ENCODE measurements at regions not wholly inside any gene's neighbourhood (a gene's known extent, or its start where the extent isn't known, plus 50 kb on each side); places are given as distances from the start of the nearest gene placed in this dataset.

GRCh38 chr20:7458459-7458858 is 481.8 kb downstream of the HAO1 start:
- no peaks in the 10 kb centered on the region for H3K36me3 ChIP-seq (replicated peaks in 1 of 2; ENCODE audit: control insufficient read depth in 1 of 2, insufficient read depth in 2 of 2, low read length in 2 of 2)
- no peaks in the 10 kb centered on the region for H4K20me1 ChIP-seq (ENCODE audit: insufficient read depth, low read length)
- DNase-seq (ENCODE audit: low spot score) = no peak
- ChIA-PET POLR2A (no interaction called here), CTCF (ENCODE audit: low intra/inter-chr PET ratio, low total read pairs) (no interaction called here)
- no peak for FAIRE-seq
- H3K4me2 ChIP-seq (ENCODE audit: low read depth, low read length) = no peak overlapping the region
- no peak overlapping the region for H2AFZ ChIP-seq (ENCODE audit: low read length)
- 8% methylated on average over 3 of the region's 3 CpGs for WGBS (ENCODE audit: low lambda C conversion rate)
- no peaks in the 10 kb centered on the region for H3K9me3 ChIP-seq (ENCODE audit: low read length)
- BruUV-seq (replicated peaks) = no TSS peak
- no peak overlapping the region for H3K4me3 ChIP-seq (replicated peaks in 1 of 3; ENCODE audit: insufficient read depth in 1 of 3, low read depth in 2 of 3, low read length in 3 of 3)
- ATAC-seq = no peak
- in situ Hi-C loops (cut with HindIII; ENCODE audit: extremely low pct_ligation_motif_present, low pct_unique_long_range_greater_than_20kb) = no loop called here
- TF ChIP-seq MAFK (conservative IDR thresholded peaks at IDR 0.05 in 1 of 2, IDR thresholded peaks at IDR 0.05 in 1 of 2; ENCODE audit: low read length in 2 of 2) = peak; percentile 95 to 98
- TF ChIP-seq PPARG (CRISPR knock-in tag; conservative IDR thresholded peaks at IDR 0.05) = no peak
- peak; percentile 96 for TF ChIP-seq MAFF (IDR thresholded peaks at IDR 0.05; ENCODE audit: low read depth, low read length)
- TF ChIP-seq TFDP1 (CRISPR knock-in tag; IDR thresholded peaks at IDR 0.05; ENCODE audit: borderline replicate concordance) = no peak
- TF ChIP-seq BHLHE40 (IDR thresholded peaks at IDR 0.05; ENCODE audit: low read length) = no peak
- no peaks in the 10 kb centered on the region for H3K4me1 ChIP-seq (ENCODE audit: insufficient read depth, low read length)
- H3K79me2 ChIP-seq (ENCODE audit: insufficient read depth, low read length) = no peaks in the 10 kb centered on the region
- H3K9ac ChIP-seq (ENCODE audit: insufficient read depth, low read depth, low read length) = no peak overlapping the region
- H3K27me3 ChIP-seq (ENCODE audit: control insufficient read depth in 1 of 2, insufficient read depth in 2 of 2, low read length in 2 of 2) = no peaks in the 10 kb centered on the region
- no peak overlapping the region for H3K27ac ChIP-seq (ENCODE audit: extremely low read length, insufficient read depth, low read length)
- intact Hi-C loops (cut with micrococcal nuclease; ENCODE audit: unreplicated experiment) = no loop called here

GRCh38 chr20:7459083-7459482 is 481.2 kb downstream of the HAO1 start:
- in situ Hi-C loops (cut with HindIII; ENCODE audit: extremely low pct_ligation_motif_present, low pct_unique_long_range_greater_than_20kb) (no loop called here), intact Hi-C loops (cut with micrococcal nuclease; ENCODE audit: unreplicated experiment) (no loop called here)
- Histone ChIP-seq H3K4me1 (ENCODE audit: insufficient read depth, low read length) (no peaks in the 10 kb centered on the region), H3K36me3 (replicated peaks in 1 of 2; ENCODE audit: control insufficient read depth in 1 of 2, insufficient read depth in 2 of 2, low read length in 2 of 2) (no peaks in the 10 kb centered on the region), H3K4me2 (ENCODE audit: low read depth, low read length) (no peak overlapping the region), H3K27ac (ENCODE audit: extremely low read length, insufficient read depth, low read length) (no peak overlapping the region), H4K20me1 (ENCODE audit: insufficient read depth, low read length) (no peaks in the 10 kb centered on the region), H3K9me3 (ENCODE audit: low read length) (no peaks in the 10 kb centered on the region), H3K4me3 (replicated peaks in 1 of 3; ENCODE audit: insufficient read depth in 1 of 3, low read depth in 2 of 3, low read length in 3 of 3) (no peak overlapping the region), H2AFZ (ENCODE audit: low read length) (no peak overlapping the region), H3K9ac (ENCODE audit: insufficient read depth, low read depth, low read length) (no peak overlapping the region), H3K27me3 (ENCODE audit: control insufficient read depth in 1 of 2, insufficient read depth in 2 of 2, low read length in 2 of 2) (no peaks in the 10 kb centered on the region), H3K79me2 (ENCODE audit: insufficient read depth, low read length) (no peaks in the 10 kb centered on the region)
- ChIA-PET POLR2A (no interaction called here), CTCF (ENCODE audit: low intra/inter-chr PET ratio, low total read pairs) (no interaction called here)
- DNase-seq (ENCODE audit: low spot score) (no peak), ATAC-seq (no peak), FAIRE-seq (no peak)
- no peak for TF ChIP-seq NFIB (CRISPR knock-in tag; IDR thresholded peaks at IDR 0.05; ENCODE audit: borderline replicate concordance)
- TF ChIP-seq PRDM4 (CRISPR knock-in tag; IDR thresholded peaks at IDR 0.05; ENCODE audit: borderline replicate concordance) = no peak
- TF ChIP-seq PHF21A (CRISPR knock-in tag; IDR thresholded peaks at IDR 0.05) = no peak
- no peak for TF ChIP-seq IKZF4 (CRISPR knock-in tag; IDR thresholded peaks at IDR 0.05; ENCODE audit: borderline replicate concordance, low read depth, not compliant biosample characterization)
- no peak for TF ChIP-seq ZNF674 (CRISPR knock-in tag; IDR thresholded peaks at IDR 0.05; ENCODE audit: low read depth)
- TF ChIP-seq ZNF792 (CRISPR knock-in tag; IDR thresholded peaks at IDR 0.05) = no peak
- no peak for TF ChIP-seq PAWR (CRISPR knock-in tag; IDR thresholded peaks at IDR 0.05; ENCODE audit: borderline replicate concordance)
- no peak for TF ChIP-seq KAT8 (CRISPR knock-in tag; IDR thresholded peaks at IDR 0.05)
- 6% methylated on average over 1 of the region's 1 CpG for WGBS (ENCODE audit: low lambda C conversion rate)
- no TSS peak for BruUV-seq (replicated peaks)
